WTC11 (cell line): ENCODE measurements at regions not wholly inside any gene's neighbourhood (a gene's known extent, or its start where the extent isn't known, plus 50 kb on each side); places are given as distances from the start of the nearest gene placed in this dataset.

ENCODE experiments used
- ATAC-seq: fragments of 200-7000 bp; cut with Tn5 transposase; 2 replicates; pipeline ENCODE4 v1.10.0; 2021; ENCODE audit warnings: mild to moderate bottlenecking, moderate library complexity
- CTCF ChIA-PET: fragments of 300-600 bp; sonication (Branson Sonifier 250); formaldehyde crosslinking; loops from one replicate; lab custom pipeline; 2021; ENCODE audit warnings: antibody characterized with exemption; lab: Charles Lee
- POLR2A ChIA-PET: fragments of 350-600 bp; sonication (Branson Sonifier 250); formaldehyde crosslinking; loops from one replicate; lab custom pipeline; 2021; ENCODE audit warnings: antibody characterized with exemption; lab: Charles Lee
- DNase-seq: peaks from one replicate; pipeline ENCODE4 v3.0.0; 2021; ENCODE audit warnings: low spot score
- H3K27ac Mint-ChIP-seq: 2 replicates; pipeline ENCODE4 v1.8.0; 2021; ENCODE audit warnings: mixed read lengths
- H3K27me3 Mint-ChIP-seq: 2 replicates; pipeline ENCODE4 v1.8.0; 2021; ENCODE audit warnings: low read depth, mild to moderate bottlenecking, moderate library complexity, mixed read lengths
- H3K36me3 Mint-ChIP-seq: 2 replicates; pipeline ENCODE4 v1.8.0; 2021; ENCODE audit warnings: mixed read lengths
- H3K4me1 Mint-ChIP-seq: 2 replicates; pipeline ENCODE4 v1.8.0; 2022; ENCODE audit warnings: mixed read lengths
- H3K4me3 Mint-ChIP-seq: 2 replicates; pipeline ENCODE4 v1.8.0; 2021; ENCODE audit warnings: mild to moderate bottlenecking, moderate library complexity, mixed read lengths
- H3K9me3 Mint-ChIP-seq: 2 replicates; pipeline ENCODE4 v1.8.0; 2021; ENCODE audit warnings: mixed read lengths
- AR ChIP-seq: fragments of 250-450 bp; sonication (Bioruptor Pico); IDR thresholded peaks from 2 replicates; pipeline ENCODE4 v1.9.0; 2021; ENCODE audit warnings: mild to moderate bottlenecking
- HMGA2 ChIP-seq: fragments of 250-450 bp; sonication (Bioruptor Pico); IDR thresholded peaks from 2 replicates; pipeline ENCODE4 v1.4.0; 2021; ENCODE audit warnings: mild to moderate bottlenecking, moderate library complexity
- RELA ChIP-seq: sonication (generic); formaldehyde crosslinking; IDR thresholded peaks from 2 replicates; pipeline ENCODE4 v1.8.1; 2022; ENCODE audit warnings: missing genetic modification reagents, mild to moderate bottlenecking, borderline replicate concordance
- SMAD3 ChIP-seq: sonication (generic); formaldehyde crosslinking; IDR thresholded peaks from 2 replicates; pipeline ENCODE4 v1.8.0; 2022; ENCODE audit warnings: missing genetic modification reagents, mild to moderate bottlenecking, borderline replicate concordance
- SMAD4 ChIP-seq: sonication (generic); formaldehyde crosslinking; IDR thresholded peaks from 2 replicates; pipeline ENCODE4 v1.8.0; 2022; ENCODE audit warnings: mild to moderate bottlenecking, missing genetic modification reagents
- SP1 ChIP-seq: sonication (generic); formaldehyde crosslinking; conservative IDR thresholded peaks from 2 replicates; pipeline ENCODE4 v1.8.1; 2022; ENCODE audit warnings: missing genetic modification reagents
- TEAD4 ChIP-seq: sonication (generic); formaldehyde crosslinking; IDR thresholded peaks from 2 replicates; pipeline ENCODE4 v1.8.0; 2022; ENCODE audit warnings: mild to moderate bottlenecking, missing genetic modification reagents
- TP53 ChIP-seq: sonication (generic); formaldehyde crosslinking; IDR thresholded peaks from 2 replicates; pipeline ENCODE4 v1.8.1; 2023; ENCODE audit warnings: mild to moderate bottlenecking, missing genetic modification reagents
- ZNF232 ChIP-seq: sonication (generic); formaldehyde crosslinking; IDR thresholded peaks from 2 replicates; pipeline ENCODE4 v1.8.0; 2022; ENCODE audit warnings: mild to moderate bottlenecking, missing genetic modification reagents
- ZNF263 ChIP-seq: sonication (generic); formaldehyde crosslinking; IDR thresholded peaks from 2 replicates; pipeline ENCODE4 v1.8.1; 2022; ENCODE audit warnings: low read depth, mild to moderate bottlenecking, moderate library complexity, missing genetic modification reagents
- ZNF396 ChIP-seq: fragments of 250-450 bp; sonication (Bioruptor Pico); IDR thresholded peaks from 2 replicates; pipeline ENCODE4 v1.8.0; 2021; ENCODE audit warnings: mild to moderate bottlenecking, moderate library complexity, borderline replicate concordance
- ZNF425 ChIP-seq: fragments of 250-450 bp; sonication (Bioruptor Pico); conservative IDR thresholded peaks from 2 replicates; pipeline ENCODE4 v1.9.0; 2021; ENCODE audit warnings: mild to moderate bottlenecking
- ZNF512 ChIP-seq: sonication (generic); formaldehyde crosslinking; IDR thresholded peaks from 2 replicates; pipeline ENCODE4 v1.8.1; 2022; ENCODE audit warnings: missing genetic modification reagents, borderline replicate concordance
- ZSCAN18 ChIP-seq: fragments of 250-450 bp; sonication (Bioruptor Pico); IDR thresholded peaks from 2 replicates; pipeline ENCODE4 v2.1.2; 2022; ENCODE audit warnings: mild to moderate bottlenecking, moderate library complexity
- TF ChIP-seq, protein P1 (sequence below): sonication (generic); formaldehyde crosslinking; IDR thresholded peaks from 2 replicates; pipeline ENCODE4 v1.8.0; 2023; ENCODE audit warnings: mild to moderate bottlenecking, missing genetic modification reagents
- TF ChIP-seq, protein P2 (sequence below): sonication (generic); formaldehyde crosslinking; IDR thresholded peaks from 2 replicates; pipeline ENCODE4 v1.8.1; 2023; ENCODE audit warnings: mild to moderate bottlenecking, missing genetic modification reagents
- TF ChIP-seq, protein P3 (sequence below): sonication (generic); formaldehyde crosslinking; IDR thresholded peaks from 2 replicates; pipeline ENCODE4 v1.8.0; 2022; ENCODE audit warnings: mild to moderate bottlenecking, missing genetic modification reagents

DNA sequence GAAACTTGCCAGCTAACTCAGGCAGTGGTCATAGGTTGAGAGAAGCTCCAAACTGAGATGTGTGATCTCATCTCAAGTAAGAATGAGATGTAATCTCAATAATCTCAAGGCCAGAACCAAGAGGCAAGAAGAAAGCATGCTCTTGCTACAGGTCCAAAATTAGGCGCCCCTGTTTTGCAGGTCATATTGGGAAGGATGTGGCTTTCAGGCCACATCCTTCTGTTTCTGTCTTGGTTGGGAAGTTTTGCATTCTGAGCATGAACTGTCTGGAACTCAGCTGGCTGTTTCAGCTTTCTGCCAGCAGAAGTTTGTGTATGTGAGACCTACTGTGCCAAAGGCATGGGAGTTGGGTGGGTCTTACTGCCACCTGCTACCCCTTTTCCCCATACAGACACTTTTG, 67.5 kb upstream of the MS4A8 start (continued):
- TF ChIP-seq ZNF425 (no peak), ZNF396 (CRISPR knock-in tag) (no peak), SMAD3 (CRISPR knock-in tag) (no peak), ZNF263 (CRISPR knock-in tag) (no peak), ZNF232 (CRISPR knock-in tag) (no peak), TEAD4 (CRISPR knock-in tag) (no peak)
- TF ChIP-seq, protein P1, sequence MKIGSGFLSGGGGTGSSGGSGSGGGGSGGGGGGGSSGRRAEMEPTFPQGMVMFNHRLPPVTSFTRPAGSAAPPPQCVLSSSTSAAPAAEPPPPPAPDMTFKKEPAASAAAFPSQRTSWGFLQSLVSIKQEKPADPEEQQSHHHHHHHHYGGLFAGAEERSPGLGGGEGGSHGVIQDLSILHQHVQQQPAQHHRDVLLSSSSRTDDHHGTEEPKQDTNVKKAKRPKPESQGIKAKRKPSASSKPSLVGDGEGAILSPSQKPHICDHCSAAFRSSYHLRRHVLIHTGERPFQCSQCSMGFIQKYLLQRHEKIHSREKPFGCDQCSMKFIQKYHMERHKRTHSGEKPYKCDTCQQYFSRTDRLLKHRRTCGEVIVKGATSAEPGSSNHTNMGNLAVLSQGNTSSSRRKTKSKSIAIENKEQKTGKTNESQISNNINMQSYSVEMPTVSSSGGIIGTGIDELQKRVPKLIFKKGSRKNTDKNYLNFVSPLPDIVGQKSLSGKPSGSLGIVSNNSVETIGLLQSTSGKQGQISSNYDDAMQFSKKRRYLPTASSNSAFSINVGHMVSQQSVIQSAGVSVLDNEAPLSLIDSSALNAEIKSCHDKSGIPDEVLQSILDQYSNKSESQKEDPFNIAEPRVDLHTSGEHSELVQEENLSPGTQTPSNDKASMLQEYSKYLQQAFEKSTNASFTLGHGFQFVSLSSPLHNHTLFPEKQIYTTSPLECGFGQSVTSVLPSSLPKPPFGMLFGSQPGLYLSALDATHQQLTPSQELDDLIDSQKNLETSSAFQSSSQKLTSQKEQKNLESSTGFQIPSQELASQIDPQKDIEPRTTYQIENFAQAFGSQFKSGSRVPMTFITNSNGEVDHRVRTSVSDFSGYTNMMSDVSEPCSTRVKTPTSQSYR = no peak
- TF ChIP-seq, protein P2, sequence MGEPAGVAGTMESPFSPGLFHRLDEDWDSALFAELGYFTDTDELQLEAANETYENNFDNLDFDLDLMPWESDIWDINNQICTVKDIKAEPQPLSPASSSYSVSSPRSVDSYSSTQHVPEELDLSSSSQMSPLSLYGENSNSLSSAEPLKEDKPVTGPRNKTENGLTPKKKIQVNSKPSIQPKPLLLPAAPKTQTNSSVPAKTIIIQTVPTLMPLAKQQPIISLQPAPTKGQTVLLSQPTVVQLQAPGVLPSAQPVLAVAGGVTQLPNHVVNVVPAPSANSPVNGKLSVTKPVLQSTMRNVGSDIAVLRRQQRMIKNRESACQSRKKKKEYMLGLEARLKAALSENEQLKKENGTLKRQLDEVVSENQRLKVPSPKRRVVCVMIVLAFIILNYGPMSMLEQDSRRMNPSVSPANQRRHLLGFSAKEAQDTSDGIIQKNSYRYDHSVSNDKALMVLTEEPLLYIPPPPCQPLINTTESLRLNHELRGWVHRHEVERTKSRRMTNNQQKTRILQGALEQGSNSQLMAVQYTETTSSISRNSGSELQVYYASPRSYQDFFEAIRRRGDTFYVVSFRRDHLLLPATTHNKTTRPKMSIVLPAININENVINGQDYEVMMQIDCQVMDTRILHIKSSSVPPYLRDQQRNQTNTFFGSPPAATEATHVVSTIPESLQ (CRISPR knock-in tag) = no peak

GRCh38 chr11:60633645-60634044, 65.8 kb upstream of the MS4A8 start:
- ChIA-PET CTCF (interaction anchor here (0.6 to 4.4 kb wide), 17 partner anchors 12 to 382 kb away, joined by 3 to 26 read pairs (median 6); no protein-coding TSS in a partner anchor), POLR2A (no interaction called here)
- Mint-ChIP-seq H3K9me3 (peaks cover 10% of the 10 kb centered on the region; the same call in 1 of the 2 replicates), H3K4me3 (no peak overlapping the region), H3K36me3 (no peaks in the 10 kb centered on the region; the same call in 1 of the 2 replicates), H3K4me1 (no peaks in the 10 kb centered on the region), H3K27me3 (peaks cover 7% of the 10 kb centered on the region; the same call in 1 of the 2 replicates), H3K27ac (no peak overlapping the region)
- DNase-seq (no peak), ATAC-seq (no peak)
- TF ChIP-seq ZNF396 (CRISPR knock-in tag) (no peak), SP1 (CRISPR knock-in tag) (no peak), HMGA2 (CRISPR knock-in tag) (no peak), ZNF512 (no peak), TP53 (CRISPR knock-in tag) (no peak), RELA (CRISPR knock-in tag) (no peak), SMAD4 (CRISPR knock-in tag) (no peak), AR (CRISPR knock-in tag) (no peak), ZSCAN18 (no peak)
- TF ChIP-seq, protein P3, sequence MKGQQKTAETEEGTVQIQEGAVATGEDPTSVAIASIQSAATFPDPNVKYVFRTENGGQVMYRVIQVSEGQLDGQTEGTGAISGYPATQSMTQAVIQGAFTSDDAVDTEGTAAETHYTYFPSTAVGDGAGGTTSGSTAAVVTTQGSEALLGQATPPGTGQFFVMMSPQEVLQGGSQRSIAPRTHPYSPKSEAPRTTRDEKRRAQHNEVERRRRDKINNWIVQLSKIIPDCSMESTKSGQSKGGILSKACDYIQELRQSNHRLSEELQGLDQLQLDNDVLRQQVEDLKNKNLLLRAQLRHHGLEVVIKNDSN = no peak
